K562 (cell line): ENCODE measurements at regions not wholly inside any gene's neighbourhood (a gene's known extent, or its start where the extent isn't known, plus 50 kb on each side); places are given as distances from the start of the nearest gene placed in this dataset.

Experiments
- ADNP ChIP-seq: fragments of 200-800 bp; sonication (Bioruptor generic); IDR thresholded peaks from 2 replicates; pipeline ENCODE4 v1.6.1; 2016; ENCODE audit warnings: missing genetic modification characterization, missing compliant biosample characterization
- CHCHD3 ChIP-seq: fragments of 250-450 bp; sonication (Bioruptor Pico); IDR thresholded peaks from 2 replicates; pipeline ENCODE4 v2.1.2; 2022; ENCODE audit warnings: mild to moderate bottlenecking
- CSDE1 ChIP-seq, 2 experiments: fragments of 450-650 bp; IDR thresholded peaks; 2 replicates each; pipeline ENCODE4 v1.6.1; 2016; ENCODE audit warnings: mild to moderate bottlenecking in 1 of 2
- CTBP1 ChIP-seq: fragments of 450-650 bp; IDR thresholded peaks from 2 replicates; pipeline ENCODE4 v1.6.1; 2016; ENCODE audit warnings: borderline replicate concordance
- EHMT2 ChIP-seq: fragments of 450-650 bp; IDR thresholded peaks from 2 replicates; pipeline ENCODE4 v1.6.1; 2018; ENCODE audit warnings: antibody characterized with exemption
- ETV6 ChIP-seq, 3 experiments: fragments of 150-350 bp in 1 of 3; sonication (generic) in 1 of 3; formaldehyde crosslinking in 1 of 3; IDR thresholded peaks; 2 replicates each; pipeline versions ENCODE4 v1.6.1 to v1.8.0; 2014 to 2022; ENCODE audit warnings: borderline replicate concordance in 2 of 3, low read depth in 2 of 3, antibody characterized with exemption in 1 of 3, low read length in 1 of 3, mild to moderate bottlenecking in 1 of 3, missing genetic modification reagents in 1 of 3
- GTF2F1 ChIP-seq: IDR thresholded peaks from 2 replicates; pipeline ENCODE4 v1.6.1; 2011; ENCODE audit warnings: low read depth, low read length, improper control_type of control experiment
- HDAC2 ChIP-seq: fragments of 450-650 bp; IDR thresholded peaks from 2 replicates; pipeline ENCODE4 v1.6.1; 2016; ENCODE audit warnings: mild to moderate bottlenecking
- MLLT1 ChIP-seq, 2 experiments: fragments of 450-650 bp; IDR thresholded peaks; 2 replicates each; pipeline ENCODE4 v1.6.1; 2016
- NCOA4 ChIP-seq: fragments of 450-650 bp; IDR thresholded peaks from 2 replicates; pipeline ENCODE4 v1.6.1; 2018; ENCODE audit warnings: mild to moderate bottlenecking; ENCODE audit not compliant: partially characterized antibody
- NCOR1 ChIP-seq: fragments of 450-650 bp; IDR thresholded peaks from 2 replicates; pipeline ENCODE4 v1.6.1; 2016; ENCODE audit warnings: mild to moderate bottlenecking, moderate library complexity
- NFATC3 ChIP-seq: fragments of 450-650 bp; IDR thresholded peaks from 2 replicates; pipeline ENCODE4 v1.6.1; 2017; ENCODE audit warnings: mild to moderate bottlenecking
- POLR2H ChIP-seq: IDR thresholded peaks from 2 replicates; pipeline ENCODE4 v1.6.1; 2016; ENCODE audit warnings: missing genetic modification characterization, low read depth, mild to moderate bottlenecking, control low read depth, missing compliant biosample characterization, moderate library complexity
- RBM25 ChIP-seq: fragments of 200-400 bp; formaldehyde crosslinking; IDR thresholded peaks from 2 replicates; pipeline ENCODE4 v1.6.1; 2018; ENCODE audit warnings: low read length, low read depth, moderate library complexity; ENCODE audit not compliant: severe bottlenecking
- YY1 ChIP-seq, 3 experiments: IDR thresholded peaks; 2 replicates each; pipeline ENCODE4 v1.6.1; 2011; ENCODE audit warnings: low read length in 2 of 3, mild to moderate bottlenecking in 2 of 3, moderate library complexity in 2 of 3, borderline replicate concordance in 1 of 3, control low read depth in 1 of 3, low read depth in 1 of 3; ENCODE audit not compliant: insufficient read depth in 3 of 3, insufficient replicate concordance in 2 of 3, control insufficient read depth in 1 of 3, insufficient read length in 1 of 3; ENCODE audit errors: extremely low read depth in 1 of 3
- ZBTB1 ChIP-seq: sonication (generic); formaldehyde crosslinking; IDR thresholded peaks from 2 replicates; pipeline ENCODE4 v1.8.1; 2023; ENCODE audit warnings: missing genetic modification reagents, low read depth, mild to moderate bottlenecking, borderline replicate concordance
- ZKSCAN1 ChIP-seq: fragments of 150-350 bp; IDR thresholded peaks from 2 replicates; pipeline ENCODE4 v1.6.1; 2016; ENCODE audit warnings: low read depth, low read length
- ZNF280B ChIP-seq: fragments of 250-450 bp; sonication (Bioruptor Pico); IDR thresholded peaks from 2 replicates; pipeline ENCODE4 v1.5.1; 2021; ENCODE audit warnings: mild to moderate bottlenecking
- ZNF507 ChIP-seq: conservative IDR thresholded peaks from 2 replicates; pipeline ENCODE4 v1.6.1; 2017; ENCODE audit warnings: missing genetic modification characterization, missing compliant biosample characterization
- ZNF778 ChIP-seq: fragments of 450-650 bp; formaldehyde crosslinking; IDR thresholded peaks from 2 replicates; pipeline ENCODE4 v1.4.0; 2020; ENCODE audit warnings: mild to moderate bottlenecking, moderate library complexity
- TF ChIP-seq, protein P1 (sequence below): fragments of 250-450 bp; sonication (Bioruptor Pico); IDR thresholded peaks from 2 replicates; pipeline ENCODE4 v1.8.0; 2022; ENCODE audit warnings: moderate library complexity, mild to moderate bottlenecking, inconsistent platforms
- TF ChIP-seq, protein P2 (sequence below): fragments of 450-650 bp; IDR thresholded peaks from 2 replicates; pipeline ENCODE4 v1.6.1; 2018; ENCODE audit warnings: mild to moderate bottlenecking, low read depth; ENCODE audit not compliant: partially characterized antibody

- peak in 1 of 3 experiments; percentile 23 for TF ChIP-seq YY1 (IDR thresholded peaks at IDR 0.05; ENCODE audit: borderline replicate concordance in 1 of 3, control insufficient read depth in 1 of 3, extremely low read depth in 1 of 3, insufficient read depth in 3 of 3, insufficient read length in 1 of 3, insufficient replicate concordance in 2 of 3, low read depth in 1 of 3, low read length in 2 of 3)
- 0 out of 2 replicates have a peak, but pooled peaks have one; percentile 31 for TF ChIP-seq ZKSCAN1
- TF ChIP-seq CSDE1 (IDR thresholded peaks at IDR 0.05), result no peak
- TF ChIP-seq GTF2F1, result no peak
- no peak for TF ChIP-seq ZNF280B
- TF ChIP-seq RBM25, result no peak
- 0 out of 2 replicates have a peak, but pooled peaks have one; percentile 44 for TF ChIP-seq CTBP1
- peak; percentile 98 for TF ChIP-seq ADNP (tag)
- 0 out of 2 replicates have a peak, but pooled peaks have one; percentile 5 for TF ChIP-seq NCOR1
- no peak for TF ChIP-seq NFATC3
- TF ChIP-seq NCOA4, result no peak
- no peak for TF ChIP-seq CHCHD3 (CRISPR knock-in tag)
- no peak for TF ChIP-seq MLLT1 (IDR thresholded peaks at IDR 0.05)
- TF ChIP-seq, protein P1, sequence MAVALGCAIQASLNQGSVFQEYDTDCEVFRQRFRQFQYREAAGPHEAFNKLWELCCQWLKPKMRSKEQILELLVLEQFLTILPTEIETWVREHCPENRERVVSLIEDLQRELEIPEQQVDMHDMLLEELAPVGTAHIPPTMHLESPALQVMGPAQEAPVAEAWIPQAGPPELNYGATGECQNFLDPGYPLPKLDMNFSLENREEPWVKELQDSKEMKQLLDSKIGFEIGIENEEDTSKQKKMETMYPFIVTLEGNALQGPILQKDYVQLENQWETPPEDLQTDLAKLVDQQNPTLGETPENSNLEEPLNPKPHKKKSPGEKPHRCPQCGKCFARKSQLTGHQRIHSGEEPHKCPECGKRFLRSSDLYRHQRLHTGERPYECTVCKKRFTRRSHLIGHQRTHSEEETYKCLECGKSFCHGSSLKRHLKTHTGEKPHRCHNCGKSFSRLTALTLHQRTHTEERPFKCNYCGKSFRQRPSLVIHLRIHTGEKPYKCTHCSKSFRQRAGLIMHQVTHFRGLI (CRISPR knock-in tag), result no peak
- TF ChIP-seq EHMT2, result 0 out of 2 replicates have a peak, but pooled peaks have one; percentile 37
- TF ChIP-seq ETV6 (IDR thresholded peaks at IDR 0.05; ENCODE audit: borderline replicate concordance in 1 of 2, low read depth in 2 of 2, low read length in 1 of 2), result 0 out of 4 replicates have a peak, but pooled peaks of 1 of the 2 experiments have one; percentile 59
- no peak for TF ChIP-seq ETV6 (CRISPR knock-in tag; IDR thresholded peaks at IDR 0.05; ENCODE audit: borderline replicate concordance)
- peak; percentile 98 for TF ChIP-seq POLR2H (tag)
- 0 out of 2 replicates have a peak, but pooled peaks have one; percentile 28 for TF ChIP-seq HDAC2
- 0 out of 2 replicates have a peak, but pooled peaks have one; percentile 16 for TF ChIP-seq ZNF507 (tag)
- TF ChIP-seq ZBTB1 (CRISPR knock-in tag), result no peak
- TF ChIP-seq ZNF778 (CRISPR knock-in tag), result no peak
- TF ChIP-seq, protein P2, sequence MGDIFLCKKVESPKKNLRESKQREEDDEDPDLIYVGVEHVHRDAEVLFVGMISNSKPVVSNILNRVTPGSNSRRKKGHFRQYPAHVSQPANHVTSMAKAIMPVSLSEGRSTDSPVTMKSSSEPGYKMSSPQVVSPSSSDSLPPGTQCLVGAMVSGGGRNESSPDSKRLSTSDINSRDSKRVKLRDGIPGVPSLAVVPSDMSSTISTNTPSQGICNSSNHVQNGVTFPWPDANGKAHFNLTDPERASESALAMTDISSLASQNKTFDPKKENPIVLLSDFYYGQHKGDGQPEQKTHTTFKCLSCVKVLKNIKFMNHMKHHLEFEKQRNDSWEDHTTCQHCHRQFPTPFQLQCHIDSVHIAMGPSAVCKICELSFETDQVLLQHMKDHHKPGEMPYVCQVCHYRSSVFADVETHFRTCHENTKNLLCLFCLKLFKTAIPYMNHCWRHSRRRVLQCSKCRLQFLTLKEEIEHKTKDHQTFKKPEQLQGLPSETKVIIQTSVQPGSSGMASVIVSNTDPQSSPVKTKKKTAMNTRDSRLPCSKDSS, result no peak
These were observed 68.5 kb upstream of the ZNF184 start (continued) for GRCh38 chr6:27541212-27541932.
